ENCODE measurements at regions not wholly inside any gene's neighbourhood (a gene's known extent, or its start where the extent isn't known, plus 50 kb on each side); places are given as distances from the start of the nearest gene placed in this dataset.

DNA sequence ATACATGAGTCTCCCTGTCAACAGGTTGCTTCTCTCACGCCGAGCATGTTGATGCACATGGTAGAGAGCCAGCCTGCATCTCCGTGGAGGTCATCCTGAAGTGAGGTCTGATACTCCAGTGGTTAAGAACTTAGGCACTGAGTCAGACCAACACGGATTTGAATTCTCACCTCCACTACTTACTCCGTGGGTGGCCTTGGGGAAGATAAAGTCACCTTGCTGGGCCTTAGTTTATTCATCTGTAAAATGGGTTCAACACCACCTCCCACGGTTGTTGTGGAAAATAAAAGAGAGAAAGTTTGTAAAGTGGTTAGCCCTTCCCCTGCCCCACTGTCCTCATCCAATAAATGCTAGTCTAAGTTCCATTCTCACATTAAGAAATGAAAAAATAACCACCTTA is 408.9 kb downstream of the MED13L start:
- TF ChIP-seq HOXB13 (CRISPR knock-in tag; IDR thresholded peaks at IDR 0.05; ENCODE audit: low read depth) (no peak), POLR2AphosphoS2 (conservative IDR thresholded peaks at IDR 0.05; ENCODE audit: low read length) (no peak), REST (IDR thresholded peaks at IDR 0.05) (no peak), PHF8 (IDR thresholded peaks at IDR 0.05; ENCODE audit: borderline replicate concordance, low read depth) (no peak), EHMT2 (IDR thresholded peaks at IDR 0.05; ENCODE audit: low read depth) (no peak), MYC (IDR thresholded peaks at IDR 0.05; ENCODE audit: borderline replicate concordance, low read length) (no peak), NR3C1 (IDR thresholded peaks at IDR 0.05) (no peak), SREBF2 (IDR thresholded peaks at IDR 0.05) (no peak), EP300 (IDR thresholded peaks at IDR 0.05) (no peak), RAD21 (conservative IDR thresholded peaks at IDR 0.05 in 1 of 2, IDR thresholded peaks at IDR 0.05 in 1 of 2) (no peak), JUN (IDR thresholded peaks at IDR 0.05) (no peak), RCOR1 (IDR thresholded peaks at IDR 0.05; ENCODE audit: low read depth, low read length) (no peak), CBX8 (IDR thresholded peaks at IDR 0.05) (no peak)
- TF ChIP-seq, protein P1, sequence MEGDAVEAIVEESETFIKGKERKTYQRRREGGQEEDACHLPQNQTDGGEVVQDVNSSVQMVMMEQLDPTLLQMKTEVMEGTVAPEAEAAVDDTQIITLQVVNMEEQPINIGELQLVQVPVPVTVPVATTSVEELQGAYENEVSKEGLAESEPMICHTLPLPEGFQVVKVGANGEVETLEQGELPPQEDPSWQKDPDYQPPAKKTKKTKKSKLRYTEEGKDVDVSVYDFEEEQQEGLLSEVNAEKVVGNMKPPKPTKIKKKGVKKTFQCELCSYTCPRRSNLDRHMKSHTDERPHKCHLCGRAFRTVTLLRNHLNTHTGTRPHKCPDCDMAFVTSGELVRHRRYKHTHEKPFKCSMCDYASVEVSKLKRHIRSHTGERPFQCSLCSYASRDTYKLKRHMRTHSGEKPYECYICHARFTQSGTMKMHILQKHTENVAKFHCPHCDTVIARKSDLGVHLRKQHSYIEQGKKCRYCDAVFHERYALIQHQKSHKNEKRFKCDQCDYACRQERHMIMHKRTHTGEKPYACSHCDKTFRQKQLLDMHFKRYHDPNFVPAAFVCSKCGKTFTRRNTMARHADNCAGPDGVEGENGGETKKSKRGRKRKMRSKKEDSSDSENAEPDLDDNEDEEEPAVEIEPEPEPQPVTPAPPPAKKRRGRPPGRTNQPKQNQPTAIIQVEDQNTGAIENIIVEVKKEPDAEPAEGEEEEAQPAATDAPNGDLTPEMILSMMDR (IDR thresholded peaks at IDR 0.05), result no peak

Data from A549 (cell line).